ENCODE measurements at regions not wholly inside any gene's neighbourhood (a gene's known extent, or its start where the extent isn't known, plus 50 kb on each side); places are given as distances from the start of the nearest gene placed in this dataset.

DNA sequence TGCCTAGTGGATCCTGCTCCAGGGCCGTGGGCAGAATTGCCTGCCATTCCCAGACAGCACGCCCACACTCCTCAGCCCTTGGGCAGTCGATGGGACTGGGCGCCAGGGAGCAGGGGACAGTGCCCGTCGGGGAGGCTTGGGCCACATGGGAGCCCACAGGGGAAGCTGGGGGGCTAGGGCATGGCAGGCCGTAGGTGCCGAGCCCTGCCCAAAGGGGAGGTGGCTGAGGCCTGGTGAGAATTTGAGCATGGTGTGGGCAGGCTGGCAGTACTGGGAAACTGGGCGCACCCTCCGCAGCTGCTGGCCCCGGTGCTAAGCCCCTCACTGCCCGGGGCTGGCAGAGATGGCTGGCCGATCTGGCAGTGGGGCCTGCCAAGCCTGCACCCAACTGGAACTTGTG, 1225.9 kb upstream of the EPHA6 start:
- Histone ChIP-seq H3K4me1 (ENCODE audit: control insufficient read depth, insufficient read depth, low read length) (no peaks in the 10 kb centered on the region), H3K27me3 (ENCODE audit: control insufficient read depth, insufficient read depth) (no peaks in the 10 kb centered on the region), H3K4me3 (ENCODE audit: low read length) (no peak overlapping the region), H3K9me3 (ENCODE audit: control insufficient read depth, low read length) (no peaks in the 10 kb centered on the region), H3K27ac (ENCODE audit: low read length) (no peak overlapping the region)
- intact Hi-C loops (cut with DNase I), result no loop called here
- ATAC-seq, result no peak
- no peak for DNase-seq
- WGBS, result 86% methylated on average over 13 of the region's 13 CpGs

DNA sequence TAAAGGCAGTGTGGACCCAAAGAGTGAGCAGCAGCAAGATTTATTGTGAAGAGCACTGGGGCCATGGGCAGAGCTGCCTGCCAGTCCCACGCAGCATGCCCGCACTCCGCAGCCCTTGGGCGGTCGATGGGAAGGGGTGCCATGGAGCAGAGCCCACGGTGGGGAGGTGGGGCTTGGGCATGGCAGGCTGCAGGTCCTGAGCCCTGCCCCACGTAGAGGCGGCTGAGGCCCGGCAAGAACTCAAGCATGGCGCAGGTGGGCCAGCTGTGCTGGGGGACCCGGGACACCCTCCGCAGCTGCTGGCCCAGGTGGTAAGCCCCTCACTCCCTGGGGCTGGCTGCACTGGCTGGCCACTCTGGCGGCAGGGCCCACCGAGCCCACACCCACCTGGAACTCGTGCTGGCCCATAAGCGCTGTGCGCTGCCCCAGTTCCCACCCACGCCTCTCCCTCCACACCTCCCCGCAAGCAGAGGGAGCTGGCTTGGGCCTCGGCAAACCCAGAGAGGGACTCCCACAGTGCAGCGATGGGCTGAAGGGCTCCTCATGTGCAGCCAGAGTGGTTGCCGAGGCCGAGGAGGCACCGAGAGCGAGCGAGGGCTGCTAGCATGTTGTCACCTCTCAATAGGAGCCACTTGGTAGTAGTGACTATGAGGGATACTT, 1218.8 kb upstream of the EPHA6 start:
- no peaks in the 10 kb centered on the region for H3K9me3 ChIP-seq (ENCODE audit: control insufficient read depth, low read length)
- H3K27me3 ChIP-seq (ENCODE audit: control insufficient read depth, insufficient read depth), result no peaks in the 10 kb centered on the region
- 87% methylated on average over 26 of the region's 26 CpGs for WGBS
- H3K4me3 ChIP-seq (ENCODE audit: low read length), result no peak overlapping the region
- peak in 1 of 3 donors; percentile 44 for DNase-seq
- no peak overlapping the region for H3K27ac ChIP-seq (ENCODE audit: low read length)
- no peaks in the 10 kb centered on the region for H3K4me1 ChIP-seq (ENCODE audit: control insufficient read depth, insufficient read depth, low read length)
- no peak for ATAC-seq
- intact Hi-C loops (cut with DNase I), result no loop called here

DNA sequence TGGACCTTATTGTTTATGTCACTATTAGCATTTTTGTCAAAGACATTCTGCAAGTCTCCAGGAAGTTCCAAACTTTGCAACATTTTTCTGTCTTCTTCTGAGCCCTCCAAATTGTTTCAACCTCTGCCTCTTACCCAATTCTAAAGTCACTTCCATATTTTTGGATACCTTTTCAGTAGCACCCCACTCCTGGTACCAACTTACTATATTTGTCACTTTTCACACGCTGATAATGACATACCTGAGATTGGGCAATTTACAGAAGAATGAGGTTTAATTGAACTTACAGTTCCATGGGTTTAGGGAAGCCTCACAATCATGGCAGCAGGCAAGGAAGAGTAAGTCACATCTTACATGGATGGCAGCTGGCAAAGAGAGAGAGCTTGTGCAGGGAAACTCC, 1206.5 kb upstream of the EPHA6 start:
- H3K4me1 ChIP-seq (ENCODE audit: control insufficient read depth, insufficient read depth, low read length), result no peaks in the 10 kb centered on the region
- intact Hi-C loops (cut with DNase I), result no loop called here
- WGBS, result 66% methylated on average over 1 of the region's 1 CpG
- H3K27me3 ChIP-seq (ENCODE audit: control insufficient read depth, insufficient read depth), result no peaks in the 10 kb centered on the region
- DNase-seq, result no peak
- no peak overlapping the region for H3K4me3 ChIP-seq (ENCODE audit: low read length)
- no peak overlapping the region for H3K27ac ChIP-seq (ENCODE audit: low read length)
- no peaks in the 10 kb centered on the region for H3K9me3 ChIP-seq (ENCODE audit: control insufficient read depth, low read length)
- no peak for ATAC-seq

DNA sequence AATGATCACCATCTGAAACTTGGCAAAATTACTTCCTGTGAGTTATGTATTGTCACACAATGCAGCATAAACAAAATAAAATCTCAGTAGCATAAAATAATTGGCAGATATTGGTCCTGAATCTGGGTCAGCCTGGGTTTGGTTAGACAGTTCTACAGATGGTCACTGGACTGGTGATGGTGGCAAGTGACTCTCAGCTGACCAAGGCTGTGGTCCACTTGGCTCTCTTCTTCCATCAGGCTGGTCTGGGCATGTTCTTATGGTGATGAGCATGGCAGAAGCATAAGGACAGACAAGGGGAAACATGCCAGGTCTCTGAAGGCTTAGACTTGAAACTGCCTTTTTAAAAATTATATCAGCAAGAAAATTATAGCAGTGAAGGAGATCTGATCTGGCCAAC, 1205.0 kb upstream of the EPHA6 start:
- Histone ChIP-seq H3K9me3 (ENCODE audit: control insufficient read depth, low read length) (no peaks in the 10 kb centered on the region), H3K27ac (ENCODE audit: low read length) (no peak overlapping the region), H3K4me3 (ENCODE audit: low read length) (no peak overlapping the region), H3K27me3 (ENCODE audit: control insufficient read depth, insufficient read depth) (no peaks in the 10 kb centered on the region), H3K4me1 (ENCODE audit: control insufficient read depth, insufficient read depth, low read length) (no peaks in the 10 kb centered on the region)
- ATAC-seq (no peak), DNase-seq (no peak)
- intact Hi-C loops (cut with DNase I), result no loop called here

DNA sequence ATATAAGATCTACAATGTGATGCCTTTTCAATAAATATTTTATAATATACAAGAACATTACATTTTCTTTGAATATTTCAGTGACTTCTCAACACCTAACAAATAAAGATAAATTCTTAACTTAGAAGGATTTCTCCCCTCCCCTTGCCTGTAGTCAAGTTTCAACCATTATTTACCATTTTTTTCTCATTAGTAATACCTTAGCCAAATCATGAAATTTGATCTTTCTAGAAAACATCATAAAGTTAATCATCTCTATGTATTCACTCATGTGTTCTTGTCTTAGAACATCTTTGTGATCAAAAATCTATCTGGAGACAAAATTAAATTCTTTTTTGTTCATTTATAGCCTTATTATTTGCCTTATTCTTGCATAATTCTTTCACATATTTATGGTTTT, 1201.8 kb upstream of the EPHA6 start:
- Histone ChIP-seq H3K27ac (ENCODE audit: low read length) (no peak overlapping the region), H3K4me3 (ENCODE audit: low read length) (no peak overlapping the region), H3K4me1 (ENCODE audit: control insufficient read depth, insufficient read depth, low read length) (no peaks in the 10 kb centered on the region), H3K9me3 (ENCODE audit: control insufficient read depth, low read length) (no peaks in the 10 kb centered on the region), H3K27me3 (ENCODE audit: control insufficient read depth, insufficient read depth) (no peaks in the 10 kb centered on the region)
- ATAC-seq, result no peak
- intact Hi-C loops (cut with DNase I), result no loop called here
- no peak for DNase-seq

DNA sequence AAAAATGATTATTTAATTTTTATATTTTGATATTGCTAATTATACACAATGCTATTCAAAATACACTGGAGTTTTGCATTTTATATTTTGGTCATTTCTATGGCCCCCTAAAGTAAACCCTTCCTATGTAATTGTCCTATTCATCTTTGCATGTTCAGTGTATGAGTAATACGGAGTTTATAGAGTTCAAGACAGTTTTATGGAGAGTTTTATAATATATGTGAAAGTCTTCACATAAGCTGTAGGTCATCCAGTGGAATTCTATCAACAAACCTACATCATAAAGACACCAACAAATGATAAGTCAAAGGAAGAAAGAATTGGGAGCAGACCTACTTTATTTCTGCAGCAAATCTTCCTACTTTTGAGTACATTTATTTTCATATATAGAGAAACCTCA, 1200.4 kb upstream of the EPHA6 start:
- no peak for DNase-seq
- 75% methylated on average over 1 of the region's 1 CpG for WGBS
- intact Hi-C loops (cut with DNase I), result no loop called here
- H3K27me3 ChIP-seq (ENCODE audit: control insufficient read depth, insufficient read depth), result no peaks in the 10 kb centered on the region
- H3K4me3 ChIP-seq (ENCODE audit: low read length), result no peak overlapping the region
- no peaks in the 10 kb centered on the region for H3K9me3 ChIP-seq (ENCODE audit: control insufficient read depth, low read length)
- no peaks in the 10 kb centered on the region for H3K4me1 ChIP-seq (ENCODE audit: control insufficient read depth, insufficient read depth, low read length)
- H3K27ac ChIP-seq (ENCODE audit: low read length), result no peak overlapping the region
- ATAC-seq, result no peak

DNA sequence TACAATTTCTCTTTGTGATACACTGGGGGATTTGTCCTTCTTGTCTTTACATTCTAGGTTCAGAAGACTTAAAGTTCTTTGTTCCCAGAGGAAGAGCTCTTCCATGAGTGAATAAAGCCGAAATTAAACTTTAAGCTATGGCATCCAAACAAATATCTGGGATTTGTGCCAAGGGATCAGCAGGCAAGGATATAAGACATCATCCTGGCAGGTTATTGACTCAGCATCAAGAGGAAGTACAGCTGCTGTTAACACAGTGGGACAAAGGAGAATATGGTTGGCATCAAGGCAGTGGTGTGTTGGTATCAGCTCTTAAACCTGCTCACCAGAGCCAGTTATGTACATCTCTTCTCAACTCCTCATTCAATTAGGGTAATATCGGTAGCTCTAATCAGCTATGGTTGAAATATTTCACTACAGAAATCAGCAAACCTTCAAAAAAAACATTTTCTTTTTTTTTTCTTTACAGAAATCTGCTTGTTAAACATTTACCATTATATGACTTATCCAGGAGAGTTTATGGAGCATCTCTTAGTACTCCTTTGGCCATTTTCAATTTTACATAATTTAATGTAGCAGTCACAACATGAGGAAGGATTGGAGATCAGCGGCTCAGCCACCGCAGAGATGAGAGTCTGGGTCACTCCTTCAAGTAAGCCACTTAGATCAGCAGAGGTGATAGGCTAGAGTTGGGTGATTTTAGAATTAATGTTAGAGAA, 1198.6 kb upstream of the EPHA6 start:
- ATAC-seq (no peak), DNase-seq (no peak)
- H3K9me3 ChIP-seq (ENCODE audit: control insufficient read depth, low read length), result no peaks in the 10 kb centered on the region
- H3K4me3 ChIP-seq (ENCODE audit: low read length), result no peak overlapping the region
- WGBS, result 82% methylated on average over 4 of the region's 4 CpGs
- H3K27ac ChIP-seq (ENCODE audit: low read length), result no peak overlapping the region
- no peaks in the 10 kb centered on the region for H3K4me1 ChIP-seq (ENCODE audit: control insufficient read depth, insufficient read depth, low read length)
- intact Hi-C loops (cut with DNase I), result no loop called here
- H3K27me3 ChIP-seq (ENCODE audit: control insufficient read depth, insufficient read depth), result no peaks in the 10 kb centered on the region

DNA sequence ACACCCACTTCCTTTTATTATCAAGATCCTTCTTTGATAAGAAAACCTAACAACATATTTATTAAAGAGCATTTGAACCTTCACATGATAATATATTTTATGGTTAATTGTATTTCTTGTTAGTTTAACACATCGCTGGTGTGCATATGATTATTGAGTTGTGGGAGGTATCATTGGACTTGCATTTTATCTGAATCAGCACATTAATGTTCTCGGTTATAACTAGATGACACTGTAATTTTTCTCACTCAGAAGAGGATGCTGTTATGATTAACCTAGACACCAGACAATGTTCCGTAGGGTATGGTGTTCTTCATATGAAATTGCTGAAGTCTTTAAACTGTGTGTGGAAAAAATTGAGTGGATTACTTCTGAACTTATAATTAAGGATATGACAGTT, 1188.3 kb upstream of the EPHA6 start:
- ATAC-seq, result no peak

DNA sequence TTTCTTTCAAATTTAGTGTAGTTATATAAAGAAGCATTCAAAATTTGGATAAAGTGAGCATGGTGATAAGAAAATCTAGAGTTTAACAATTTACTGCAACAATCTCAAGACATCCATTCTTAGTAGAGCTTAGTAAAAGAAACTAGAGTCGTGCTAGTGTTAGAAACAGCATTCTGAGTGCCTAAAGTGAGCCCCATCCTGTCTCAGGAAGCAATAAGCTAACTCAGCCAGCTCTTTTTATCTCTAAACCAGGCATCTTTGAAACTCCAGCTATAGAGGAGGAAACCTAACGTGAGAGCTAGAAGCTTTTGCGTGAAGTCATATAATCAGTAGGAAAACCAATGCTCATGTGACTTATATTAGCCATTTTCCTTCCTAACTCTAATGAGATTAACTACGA, 1187.1 kb upstream of the EPHA6 start:
- H3K27me3 ChIP-seq (ENCODE audit: control insufficient read depth, insufficient read depth), result no peaks in the 10 kb centered on the region
- 44% methylated on average over 4 of the region's 4 CpGs for WGBS
- DNase-seq, result no peak
- no peak overlapping the region for H3K27ac ChIP-seq (ENCODE audit: low read length)
- no peaks in the 10 kb centered on the region for H3K4me1 ChIP-seq (ENCODE audit: control insufficient read depth, insufficient read depth, low read length)
- no peaks in the 10 kb centered on the region for H3K9me3 ChIP-seq (ENCODE audit: control insufficient read depth, low read length)
- ATAC-seq, result no peak
- intact Hi-C loops (cut with DNase I), result no loop called here
- H3K4me3 ChIP-seq (ENCODE audit: low read length), result no peak overlapping the region

More for the DNA sequence above, 1188.3 kb upstream of the EPHA6 start:
- Histone ChIP-seq H3K4me3 (ENCODE audit: low read length) (no peak overlapping the region), H3K4me1 (ENCODE audit: control insufficient read depth, insufficient read depth, low read length) (no peaks in the 10 kb centered on the region), H3K27ac (ENCODE audit: low read length) (no peak overlapping the region), H3K27me3 (ENCODE audit: control insufficient read depth, insufficient read depth) (no peaks in the 10 kb centered on the region), H3K9me3 (ENCODE audit: control insufficient read depth, low read length) (no peaks in the 10 kb centered on the region)
- intact Hi-C loops (cut with DNase I), result no loop called here
- no peak for DNase-seq
- WGBS, result 85% methylated on average over 3 of the region's 3 CpGs

DNA sequence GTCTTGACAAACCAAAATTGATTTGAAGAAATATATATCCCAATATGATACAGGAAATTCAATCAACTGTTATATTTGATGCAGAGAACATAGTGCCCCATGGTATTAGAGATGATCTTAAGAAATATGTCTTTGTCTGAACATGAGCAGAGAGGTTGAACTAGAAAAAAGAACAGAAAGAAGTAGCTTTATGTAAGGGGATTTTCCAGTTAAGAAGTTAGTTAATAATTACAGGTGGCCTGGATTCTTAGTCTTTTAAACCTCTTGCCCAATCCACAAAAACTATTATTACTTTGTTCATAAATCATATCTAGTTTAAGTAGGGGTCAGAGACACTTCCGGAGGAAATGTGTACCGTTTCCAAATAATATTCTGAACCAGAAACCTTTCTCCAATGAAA, 1186.7 kb upstream of the EPHA6 start:
- intact Hi-C loops (cut with DNase I), result no loop called here
- Histone ChIP-seq H3K4me3 (ENCODE audit: low read length) (no peak overlapping the region), H3K27me3 (ENCODE audit: control insufficient read depth, insufficient read depth) (no peaks in the 10 kb centered on the region), H3K9me3 (ENCODE audit: control insufficient read depth, low read length) (no peaks in the 10 kb centered on the region), H3K27ac (ENCODE audit: low read length) (no peak overlapping the region), H3K4me1 (ENCODE audit: control insufficient read depth, insufficient read depth, low read length) (no peaks in the 10 kb centered on the region)
- WGBS, result 64% methylated on average over 2 of the region's 2 CpGs
- no peak for ATAC-seq
- DNase-seq, result no peak

DNA sequence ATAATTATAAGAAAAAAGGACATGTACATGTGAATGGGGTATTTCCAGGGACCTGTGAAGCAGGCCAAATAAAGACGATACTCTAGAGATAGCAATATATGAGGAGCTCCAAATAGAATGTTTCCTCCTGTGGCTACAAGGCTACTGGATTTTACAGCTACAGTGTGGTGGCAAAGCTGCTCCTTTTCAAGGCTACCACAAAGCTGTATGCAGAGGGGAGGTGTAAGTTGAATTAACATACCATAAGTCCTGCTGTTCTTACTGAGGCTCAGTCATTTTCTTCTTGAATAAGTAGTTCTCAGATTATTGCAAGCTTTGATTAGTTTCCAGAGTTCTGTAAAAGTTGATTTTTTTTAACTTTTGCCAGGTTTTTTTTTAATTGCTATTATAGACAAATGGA, 1184.6 kb upstream of the EPHA6 start:
- H3K27ac ChIP-seq (ENCODE audit: low read length), result no peak overlapping the region
- intact Hi-C loops (cut with DNase I), result no loop called here
- H3K9me3 ChIP-seq (ENCODE audit: control insufficient read depth, low read length), result no peaks in the 10 kb centered on the region
- no peaks in the 10 kb centered on the region for H3K4me1 ChIP-seq (ENCODE audit: control insufficient read depth, insufficient read depth, low read length)
- ATAC-seq (no peak), DNase-seq (no peak)
- no peak overlapping the region for H3K4me3 ChIP-seq (ENCODE audit: low read length)
- WGBS, result 70% methylated on average over 1 of the region's 1 CpG
- H3K27me3 ChIP-seq (ENCODE audit: control insufficient read depth, insufficient read depth), result no peaks in the 10 kb centered on the region

DNA sequence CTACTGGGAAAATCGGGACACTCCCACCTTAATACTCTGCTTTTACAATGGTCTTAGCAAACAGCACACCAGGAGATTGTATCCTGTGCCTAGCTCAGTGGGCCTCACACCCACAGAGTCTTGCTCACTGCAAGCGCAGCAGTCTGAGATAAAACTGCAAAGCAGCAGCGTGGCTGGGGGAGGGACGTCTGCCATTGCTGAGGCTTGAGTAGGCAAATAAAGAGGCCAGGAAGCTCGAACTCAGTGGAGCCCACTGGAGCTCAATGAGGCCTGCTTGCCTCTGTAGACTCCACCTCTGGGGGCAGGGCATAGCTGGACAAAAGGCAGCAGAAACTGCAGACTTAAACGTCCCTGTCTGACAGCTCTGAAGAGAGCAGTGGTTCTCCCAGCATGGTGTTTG, 1169.1 kb upstream of the EPHA6 start:
- intact Hi-C loops (cut with DNase I), result no loop called here
- H3K9me3 ChIP-seq (ENCODE audit: control insufficient read depth, low read length), result no peaks in the 10 kb centered on the region
- 79% methylated on average over 6 of the region's 6 CpGs for WGBS
- no peaks in the 10 kb centered on the region for H3K27me3 ChIP-seq (ENCODE audit: control insufficient read depth, insufficient read depth)
- ATAC-seq (no peak), DNase-seq (no peak)
- H3K27ac ChIP-seq (ENCODE audit: low read length), result no peak overlapping the region
- no peak overlapping the region for H3K4me3 ChIP-seq (ENCODE audit: low read length)
- H3K4me1 ChIP-seq (ENCODE audit: control insufficient read depth, insufficient read depth, low read length), result no peaks in the 10 kb centered on the region
